ENCODE measurements at regions not wholly inside any gene's neighbourhood (a gene's known extent, or its start where the extent isn't known, plus 50 kb on each side); places are given as distances from the start of the nearest gene placed in this dataset.

DNA sequence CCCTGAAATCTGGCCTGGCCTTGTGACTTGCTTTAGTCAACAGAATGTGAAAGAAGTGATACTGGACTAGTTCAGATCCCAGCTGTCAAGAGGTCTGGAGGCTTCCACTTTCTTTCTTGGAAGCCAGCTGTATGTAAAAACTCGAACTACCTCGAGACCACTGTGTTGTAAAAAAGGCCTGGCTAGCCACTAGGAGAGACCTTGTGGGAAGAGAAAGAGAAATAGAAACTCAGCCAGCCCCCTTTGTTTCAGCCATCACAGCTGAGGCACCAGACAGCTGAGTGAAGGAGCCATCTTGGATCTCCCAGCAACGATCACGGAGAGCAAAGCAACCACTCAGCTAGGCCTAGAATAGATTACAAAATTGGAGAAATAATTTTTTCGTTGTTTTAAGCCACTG lies 324.9 kb upstream of the TCF4 start (continued):
- TF ChIP-seq, protein P1, sequence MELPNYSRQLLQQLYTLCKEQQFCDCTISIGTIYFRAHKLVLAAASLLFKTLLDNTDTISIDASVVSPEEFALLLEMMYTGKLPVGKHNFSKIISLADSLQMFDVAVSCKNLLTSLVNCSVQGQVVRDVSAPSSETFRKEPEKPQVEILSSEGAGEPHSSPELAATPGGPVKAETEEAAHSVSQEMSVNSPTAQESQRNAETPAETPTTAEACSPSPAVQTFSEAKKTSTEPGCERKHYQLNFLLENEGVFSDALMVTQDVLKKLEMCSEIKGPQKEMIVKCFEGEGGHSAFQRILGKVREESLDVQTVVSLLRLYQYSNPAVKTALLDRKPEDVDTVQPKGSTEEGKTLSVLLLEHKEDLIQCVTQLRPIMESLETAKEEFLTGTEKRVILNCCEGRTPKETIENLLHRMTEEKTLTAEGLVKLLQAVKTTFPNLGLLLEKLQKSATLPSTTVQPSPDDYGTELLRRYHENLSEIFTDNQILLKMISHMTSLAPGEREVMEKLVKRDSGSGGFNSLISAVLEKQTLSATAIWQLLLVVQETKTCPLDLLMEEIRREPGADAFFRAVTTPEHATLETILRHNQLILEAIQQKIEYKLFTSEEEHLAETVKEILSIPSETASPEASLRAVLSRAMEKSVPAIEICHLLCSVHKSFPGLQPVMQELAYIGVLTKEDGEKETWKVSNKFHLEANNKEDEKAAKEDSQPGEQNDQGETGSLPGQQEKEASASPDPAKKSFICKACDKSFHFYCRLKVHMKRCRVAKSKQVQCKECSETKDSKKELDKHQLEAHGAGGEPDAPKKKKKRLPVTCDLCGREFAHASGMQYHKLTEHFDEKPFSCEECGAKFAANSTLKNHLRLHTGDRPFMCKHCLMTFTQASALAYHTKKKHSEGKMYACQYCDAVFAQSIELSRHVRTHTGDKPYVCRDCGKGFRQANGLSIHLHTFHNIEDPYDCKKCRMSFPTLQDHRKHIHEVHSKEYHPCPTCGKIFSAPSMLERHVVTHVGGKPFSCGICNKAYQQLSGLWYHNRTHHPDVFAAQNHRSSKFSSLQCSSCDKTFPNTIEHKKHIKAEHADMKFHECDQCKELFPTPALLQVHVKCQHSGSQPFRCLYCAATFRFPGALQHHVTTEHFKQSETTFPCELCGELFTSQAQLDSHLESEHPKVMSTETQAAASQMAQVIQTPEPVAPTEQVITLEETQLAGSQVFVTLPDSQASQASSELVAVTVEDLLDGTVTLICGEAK (IDR thresholded peaks at IDR 0.05; ENCODE audit: borderline replicate concordance), result no peak

GRCh38 chr18:55912071-55912470 lies 324.1 kb upstream of the TCF4 start:
- no peak overlapping the region for H3K27ac ChIP-seq (ENCODE audit: control insufficient read depth, insufficient read depth)
- no peaks in the 10 kb centered on the region for H3K36me3 ChIP-seq (ENCODE audit: control insufficient read depth in 2 of 2, insufficient read depth in 2 of 2, low read length in 1 of 2)
- no TSS peak for BruUV-seq (replicated peaks)
- no peak overlapping the region for H3K4me3 ChIP-seq
- H3K9me3 ChIP-seq (replicated peaks; ENCODE audit: control insufficient read depth, insufficient read depth, low read length), result no peaks in the 10 kb centered on the region
- no peaks in the 10 kb centered on the region for H3K27me3 ChIP-seq (replicated peaks in 1 of 2; ENCODE audit: control insufficient read depth in 2 of 2, insufficient read depth in 2 of 2, low read length in 1 of 2)
- H3K4me1 ChIP-seq (ENCODE audit: control insufficient read depth, insufficient read depth, low read length), result no peaks in the 10 kb centered on the region
- no peak for FAIRE-seq
- H3K79me2 ChIP-seq (ENCODE audit: control insufficient read depth, insufficient read depth, low read length), result no peaks in the 10 kb centered on the region
- no peak overlapping the region for H2AFZ ChIP-seq (ENCODE audit: control insufficient read depth, low read depth, low read length)
- no peak overlapping the region for H3K9ac ChIP-seq (ENCODE audit: control insufficient read depth, insufficient read depth, low read length)
- DNase-seq (ENCODE audit: low read depth, low spot score), result no peak
- WGBS (ENCODE audit: insufficient coverage, insufficient replicate concordance, low lambda C conversion rate, missing lambda C conversion rate), result 33% methylated on average over 2 of the region's 2 CpGs
- no peak overlapping the region for H3K4me2 ChIP-seq (ENCODE audit: control insufficient read depth, insufficient read depth)
- ATAC-seq, result no peak
- ChIA-PET CTCF (interaction anchor here (0.6 kb wide), 1 partner anchor 10 kb away, joined by 3 read pairs; no protein-coding TSS in a partner anchor), SMC1A (ENCODE audit: uncharacterized antibody, unreplicated experiment) (interaction anchor here (1.6 kb wide), 1 partner anchor 9 kb away, joined by 3 read pairs; no protein-coding TSS in a partner anchor), POLR2A (interaction anchor here (0.6 kb wide), 1 partner anchor 782 kb away, joined by 3 read pairs; no protein-coding TSS in a partner anchor), RAD21 (ENCODE audit: unreplicated experiment) (no interaction called here)
- intact Hi-C loops (cut with micrococcal nuclease; ENCODE audit: unreplicated experiment), result no loop called here
- H4K20me1 ChIP-seq (ENCODE audit: control insufficient read depth, insufficient read depth), result no peaks in the 10 kb centered on the region
- in situ Hi-C loops (cut with MboI), result no loop called here
- TF ChIP-seq NBN (IDR thresholded peaks at IDR 0.05) (no peak), GABPA (IDR thresholded peaks at IDR 0.05; ENCODE audit: low read depth) (no peak), ZSCAN29 (IDR thresholded peaks at IDR 0.05) (no peak), KDM1A (IDR thresholded peaks at IDR 0.05; ENCODE audit: borderline replicate concordance) (no peak), EP300 (IDR thresholded peaks at IDR 0.05; ENCODE audit: borderline replicate concordance in 1 of 2, control insufficient read depth in 1 of 2, low read depth in 2 of 2, low read length in 2 of 2) (no peak), CREM (IDR thresholded peaks at IDR 0.05; ENCODE audit: low read depth) (no peak), YY1 (IDR thresholded peaks at IDR 0.05; ENCODE audit: low read depth, low read length) (no peak), RCOR1 (conservative IDR thresholded peaks at IDR 0.05; ENCODE audit: low read depth, low read length) (no peak), ZNF592 (IDR thresholded peaks at IDR 0.05) (no peak), CHD1 (IDR thresholded peaks at IDR 0.05; ENCODE audit: low read depth, low read length) (no peak)
- TF ChIP-seq, protein P2, sequence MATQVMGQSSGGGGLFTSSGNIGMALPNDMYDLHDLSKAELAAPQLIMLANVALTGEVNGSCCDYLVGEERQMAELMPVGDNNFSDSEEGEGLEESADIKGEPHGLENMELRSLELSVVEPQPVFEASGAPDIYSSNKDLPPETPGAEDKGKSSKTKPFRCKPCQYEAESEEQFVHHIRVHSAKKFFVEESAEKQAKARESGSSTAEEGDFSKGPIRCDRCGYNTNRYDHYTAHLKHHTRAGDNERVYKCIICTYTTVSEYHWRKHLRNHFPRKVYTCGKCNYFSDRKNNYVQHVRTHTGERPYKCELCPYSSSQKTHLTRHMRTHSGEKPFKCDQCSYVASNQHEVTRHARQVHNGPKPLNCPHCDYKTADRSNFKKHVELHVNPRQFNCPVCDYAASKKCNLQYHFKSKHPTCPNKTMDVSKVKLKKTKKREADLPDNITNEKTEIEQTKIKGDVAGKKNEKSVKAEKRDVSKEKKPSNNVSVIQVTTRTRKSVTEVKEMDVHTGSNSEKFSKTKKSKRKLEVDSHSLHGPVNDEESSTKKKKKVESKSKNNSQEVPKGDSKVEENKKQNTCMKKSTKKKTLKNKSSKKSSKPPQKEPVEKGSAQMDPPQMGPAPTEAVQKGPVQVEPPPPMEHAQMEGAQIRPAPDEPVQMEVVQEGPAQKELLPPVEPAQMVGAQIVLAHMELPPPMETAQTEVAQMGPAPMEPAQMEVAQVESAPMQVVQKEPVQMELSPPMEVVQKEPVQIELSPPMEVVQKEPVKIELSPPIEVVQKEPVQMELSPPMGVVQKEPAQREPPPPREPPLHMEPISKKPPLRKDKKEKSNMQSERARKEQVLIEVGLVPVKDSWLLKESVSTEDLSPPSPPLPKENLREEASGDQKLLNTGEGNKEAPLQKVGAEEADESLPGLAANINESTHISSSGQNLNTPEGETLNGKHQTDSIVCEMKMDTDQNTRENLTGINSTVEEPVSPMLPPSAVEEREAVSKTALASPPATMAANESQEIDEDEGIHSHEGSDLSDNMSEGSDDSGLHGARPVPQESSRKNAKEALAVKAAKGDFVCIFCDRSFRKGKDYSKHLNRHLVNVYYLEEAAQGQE (IDR thresholded peaks at IDR 0.05; ENCODE audit: low read depth, low read length), result no peak
